Smooth muscle cell (in vitro differentiated cells): ENCODE measurements at regions not wholly inside any gene's neighbourhood (a gene's known extent, or its start where the extent isn't known, plus 50 kb on each side); places are given as distances from the start of the nearest gene placed in this dataset.

Experiments
- DNase-seq: peaks from one replicate; lab custom pipeline; 2025; ENCODE audit not compliant: unreplicated experiment; lab: John Stamatoyannopoulos, UW
- H2AFZ ChIP-seq: fragments of 200-600 bp; sonication (generic); 2 replicates; pipeline ENCODE4 v1.6.0; 2016; ENCODE audit warnings: antibody characterized with exemption, low read depth, mild to moderate bottlenecking
- H3F3A ChIP-seq: fragments of 200-600 bp; sonication (generic); 2 replicates; pipeline ENCODE4 v1.6.0; 2017; ENCODE audit warnings: antibody characterized with exemption, low read depth
- H3K27ac ChIP-seq: fragments of 200-600 bp; sonication (generic); 2 replicates; pipeline ENCODE4 v1.5.1; 2016; ENCODE audit warnings: low read depth, mild to moderate bottlenecking
- H3K27me3 ChIP-seq: fragments of 200-600 bp; sonication (generic); 2 replicates; pipeline ENCODE4 v1.6.1; 2016; ENCODE audit warnings: low read depth, mild to moderate bottlenecking
- H3K36me3 ChIP-seq: fragments of 200-600 bp; sonication (generic); 2 replicates; pipeline ENCODE4 v1.5.1; 2016; ENCODE audit warnings: low read depth
- H3K4me1 ChIP-seq: fragments of 200-600 bp; sonication (generic); 2 replicates; pipeline ENCODE4 v1.5.1; 2016; ENCODE audit warnings: low read depth
- H3K4me2 ChIP-seq: fragments of 200-600 bp; sonication (generic); 2 replicates; pipeline ENCODE4 v1.6.0; 2016; ENCODE audit warnings: mild to moderate bottlenecking
- H3K4me3 ChIP-seq: fragments of 200-600 bp; sonication (generic); 2 replicates; pipeline ENCODE4 v1.5.1; 2016; ENCODE audit warnings: mild to moderate bottlenecking
- H3K79me2 ChIP-seq: fragments of 200-600 bp; sonication (generic); 2 replicates; pipeline ENCODE4 v1.6.0; 2016; ENCODE audit warnings: low read depth, mild to moderate bottlenecking
- H3K9ac ChIP-seq: fragments of 200-600 bp; sonication (generic); 2 replicates; pipeline ENCODE4 v1.6.0; 2016; ENCODE audit warnings: low read depth
- H3K9me3 ChIP-seq: fragments of 200-600 bp; sonication (generic); replicated peaks from 2 replicates; pipeline ENCODE4 v1.5.1; 2016; ENCODE audit warnings: low read depth
- H4K20me1 ChIP-seq: fragments of 200-600 bp; sonication (generic); 2 replicates; pipeline ENCODE4 v1.6.0; 2016; ENCODE audit warnings: low read depth
- WGBS: methylation state at CpG from one replicate; pipeline ENCODE4 v1.1.7; 2016; ENCODE audit warnings: low lambda C conversion rate; 5-methylcytosine and 5-hydroxymethylcytosine counted together
- TF ChIP-seq, protein P1 (sequence below): fragments of 200-600 bp; sonication (generic); IDR thresholded peaks from 2 replicates; pipeline ENCODE4 v1.5.1; 2017; ENCODE audit warnings: borderline replicate concordance, mild to moderate bottlenecking, antibody characterized with exemption; ENCODE audit not compliant: insufficient read depth, poor library complexity, severe bottlenecking

DNA sequence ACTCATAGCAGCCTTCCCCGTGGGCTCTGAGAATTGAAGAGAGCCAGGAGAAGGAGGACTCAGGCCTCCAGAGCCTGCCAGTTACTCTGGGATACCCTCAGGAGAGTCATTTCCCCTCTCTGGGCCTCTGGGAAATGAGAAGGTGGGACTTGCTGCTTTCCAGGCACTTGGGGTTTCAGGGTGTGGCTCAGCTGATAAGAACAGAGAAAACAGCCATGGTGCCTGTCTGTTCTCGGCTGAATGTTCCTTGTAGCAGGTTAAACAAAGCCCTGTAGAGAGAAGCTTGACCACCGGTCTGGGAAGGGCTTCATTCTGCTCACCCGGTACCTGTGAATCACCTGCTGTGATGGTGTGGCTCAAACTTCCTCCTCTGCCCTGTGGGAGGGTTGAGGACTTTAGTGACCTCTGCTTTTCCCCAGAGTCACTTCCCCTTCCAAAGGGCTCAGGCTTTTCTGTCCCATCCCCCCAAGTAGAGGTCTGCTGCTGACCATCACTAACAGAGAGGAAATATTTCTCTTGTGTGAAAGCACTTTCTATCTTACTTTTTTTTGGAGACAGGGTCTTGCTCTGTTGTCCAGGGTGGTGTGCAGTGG lies 212.4 kb upstream of the GALNT17 start:
- H2AFZ ChIP-seq, result no peak overlapping the region
- no peak overlapping the region for H3K4me3 ChIP-seq
- H3K4me1 ChIP-seq, result no peaks in the 10 kb centered on the region
- WGBS, result 36% methylated on average over 4 of the region's 4 CpGs
- TF ChIP-seq, protein P1, sequence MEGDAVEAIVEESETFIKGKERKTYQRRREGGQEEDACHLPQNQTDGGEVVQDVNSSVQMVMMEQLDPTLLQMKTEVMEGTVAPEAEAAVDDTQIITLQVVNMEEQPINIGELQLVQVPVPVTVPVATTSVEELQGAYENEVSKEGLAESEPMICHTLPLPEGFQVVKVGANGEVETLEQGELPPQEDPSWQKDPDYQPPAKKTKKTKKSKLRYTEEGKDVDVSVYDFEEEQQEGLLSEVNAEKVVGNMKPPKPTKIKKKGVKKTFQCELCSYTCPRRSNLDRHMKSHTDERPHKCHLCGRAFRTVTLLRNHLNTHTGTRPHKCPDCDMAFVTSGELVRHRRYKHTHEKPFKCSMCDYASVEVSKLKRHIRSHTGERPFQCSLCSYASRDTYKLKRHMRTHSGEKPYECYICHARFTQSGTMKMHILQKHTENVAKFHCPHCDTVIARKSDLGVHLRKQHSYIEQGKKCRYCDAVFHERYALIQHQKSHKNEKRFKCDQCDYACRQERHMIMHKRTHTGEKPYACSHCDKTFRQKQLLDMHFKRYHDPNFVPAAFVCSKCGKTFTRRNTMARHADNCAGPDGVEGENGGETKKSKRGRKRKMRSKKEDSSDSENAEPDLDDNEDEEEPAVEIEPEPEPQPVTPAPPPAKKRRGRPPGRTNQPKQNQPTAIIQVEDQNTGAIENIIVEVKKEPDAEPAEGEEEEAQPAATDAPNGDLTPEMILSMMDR, result no peak
- no peak for DNase-seq
- H3K9ac ChIP-seq, result no peak overlapping the region
- H3K27ac ChIP-seq, result no peak overlapping the region
- no peaks in the 10 kb centered on the region for H3K36me3 ChIP-seq
- H3K4me2 ChIP-seq, result no peak overlapping the region
- H4K20me1 ChIP-seq, result no peaks in the 10 kb centered on the region
- no peaks in the 10 kb centered on the region for H3K9me3 ChIP-seq
- H3K79me2 ChIP-seq, result no peaks in the 10 kb centered on the region
- no peaks in the 10 kb centered on the region for H3F3A ChIP-seq
- no peaks in the 10 kb centered on the region for H3K27me3 ChIP-seq

DNA sequence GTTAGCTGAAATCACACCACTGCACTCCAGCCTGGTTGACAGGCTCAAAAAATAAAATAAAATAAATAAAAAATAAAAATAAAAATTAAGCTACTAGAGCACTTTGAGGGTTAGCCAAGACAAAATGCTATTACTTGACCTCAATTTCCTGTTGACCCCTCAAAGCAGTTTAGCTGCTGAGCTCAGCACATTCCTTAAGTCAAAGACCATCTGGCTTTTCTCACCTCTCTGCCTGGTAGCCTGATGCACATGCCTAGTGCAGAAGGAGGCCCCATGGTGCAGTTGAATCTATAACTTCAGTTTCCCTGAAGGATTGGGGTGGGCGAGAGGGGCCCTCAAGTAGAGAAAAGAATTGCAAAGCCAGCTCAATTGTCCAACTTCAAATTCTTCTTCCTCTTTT lies 211.1 kb upstream of the GALNT17 start:
- WGBS, result 74% methylated on average over 1 of the region's 1 CpG
- H3K4me2 ChIP-seq, result no peak overlapping the region
- H3K9ac ChIP-seq, result no peak overlapping the region
- no peaks in the 10 kb centered on the region for H4K20me1 ChIP-seq
- no peaks in the 10 kb centered on the region for H3K9me3 ChIP-seq
- no peaks in the 10 kb centered on the region for H3K27me3 ChIP-seq
- H3K27ac ChIP-seq, result no peak overlapping the region
- no peak for DNase-seq
- no peaks in the 10 kb centered on the region for H3K4me1 ChIP-seq
- no peak overlapping the region for H2AFZ ChIP-seq
- no peaks in the 10 kb centered on the region for H3F3A ChIP-seq
- H3K36me3 ChIP-seq, result no peaks in the 10 kb centered on the region
- TF ChIP-seq, protein P1, result no peak
- H3K4me3 ChIP-seq, result no peak overlapping the region
- H3K79me2 ChIP-seq, result no peaks in the 10 kb centered on the region

DNA sequence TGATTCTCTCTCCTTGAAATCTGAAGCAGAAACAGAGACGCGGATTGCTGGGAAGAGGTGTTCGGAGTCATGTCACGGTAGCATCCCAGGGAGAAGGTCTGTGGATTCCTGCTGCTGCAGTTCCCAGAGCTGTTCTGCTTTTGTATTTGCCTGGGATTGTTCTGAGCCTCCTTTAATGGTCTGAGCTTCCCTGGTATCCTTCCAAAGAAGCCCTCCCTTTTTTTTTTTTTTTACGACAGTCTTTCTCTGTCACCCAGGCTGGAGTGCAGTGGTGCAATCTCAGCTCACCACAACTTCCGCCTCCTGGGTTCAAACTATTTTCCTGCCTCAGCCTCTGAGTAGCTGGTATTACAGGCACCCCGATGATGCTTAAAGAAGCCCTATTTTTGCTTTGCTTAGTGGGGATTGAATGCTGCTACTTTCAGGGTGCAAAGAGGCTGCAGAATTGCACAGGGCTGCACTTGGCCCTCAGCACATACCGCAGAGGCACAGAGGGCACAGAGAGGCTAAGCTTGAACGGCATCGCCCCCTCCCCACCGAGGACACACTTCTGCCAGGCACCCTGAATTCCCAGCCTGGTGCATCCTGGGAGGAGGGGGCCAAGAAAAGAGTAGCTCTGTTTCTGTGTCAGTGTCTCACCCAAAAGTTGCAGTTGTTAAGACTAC lies 208.6 kb upstream of the GALNT17 start:
- Histone ChIP-seq H3K36me3 (no peaks in the 10 kb centered on the region), H3K4me3 (no peak overlapping the region), H2AFZ (no peak overlapping the region), H4K20me1 (no peaks in the 10 kb centered on the region), H3K27me3 (no peaks in the 10 kb centered on the region), H3K79me2 (no peaks in the 10 kb centered on the region), H3K27ac (no peak overlapping the region), H3K4me1 (no peaks in the 10 kb centered on the region), H3K9me3 (no peaks in the 10 kb centered on the region), H3K9ac (no peak overlapping the region), H3K4me2 (no peak overlapping the region), H3F3A (no peaks in the 10 kb centered on the region)
- TF ChIP-seq, protein P1, result no peak
- no peak for DNase-seq
- WGBS, result 71% methylated on average over 11 of the region's 11 CpGs
